Peyer's patch (tissue), 4 donors: ENCODE measurements at regions not wholly inside any gene's neighbourhood (a gene's known extent, or its start where the extent isn't known, plus 50 kb on each side); places are given as distances from the start of the nearest gene placed in this dataset.

ENCODE experiments used
- DNase-seq, 3 donors: peaks; one replicate each; pipeline ENCODE4 v3.0.0-alpha.2; 2017 to 2019
- H3K27ac ChIP-seq, 4 donors: fragments of 200-600 bp; sonication (generic); one replicate each; pipeline ENCODE4 v1.5.1; 2016 to 2019
- H3K27me3 ChIP-seq, 2 donors: fragments of 200-600 bp; sonication (generic); one replicate each; pipeline ENCODE4 v1.5.1; 2019
- H3K36me3 ChIP-seq, 3 donors: fragments of 200-600 bp; sonication (generic); one replicate each; pipeline ENCODE4 v1.5.1; 2016 to 2019
- H3K4me1 ChIP-seq, 4 donors: fragments of 200-600 bp; sonication (generic); one replicate each; pipeline ENCODE4 v1.5.1; 2016 to 2019
- H3K4me3 ChIP-seq, 4 donors: fragments of 200-600 bp; sonication (generic); 1 replicate in 3 of 4; 2 replicates in 1 of 4; pipeline ENCODE4 v1.5.1; 2016 to 2019; ENCODE audit warnings: mild to moderate bottlenecking in 1 of 4
- H3K9me3 ChIP-seq, 4 donors: fragments of 200-600 bp; sonication (generic); one replicate each; pipeline ENCODE4 v1.5.1; 2016 to 2019; ENCODE audit warnings: mild to moderate bottlenecking in 1 of 4
- POLR2A ChIP-seq, 2 donors: fragments of 450-650 bp; IDR thresholded peaks; one replicate each; pipeline ENCODE4 v1.5.1; 2017; ENCODE audit warnings: antibody characterized with exemption in 2 of 2, mild to moderate bottlenecking in 2 of 2, moderate library complexity in 2 of 2
- TF ChIP-seq, protein P1 (sequence below), 6 experiments: fragments of 450-650 bp in 4 of 6; fragments of 200-600 bp in 2 of 6; sonication (generic) in 1 of 6; IDR thresholded peaks; one replicate each; pipeline ENCODE4 v1.5.1; 2017 to 2019; ENCODE audit warnings: antibody characterized with exemption in 6 of 6, mild to moderate bottlenecking in 3 of 6, moderate library complexity in 1 of 6

DNA sequence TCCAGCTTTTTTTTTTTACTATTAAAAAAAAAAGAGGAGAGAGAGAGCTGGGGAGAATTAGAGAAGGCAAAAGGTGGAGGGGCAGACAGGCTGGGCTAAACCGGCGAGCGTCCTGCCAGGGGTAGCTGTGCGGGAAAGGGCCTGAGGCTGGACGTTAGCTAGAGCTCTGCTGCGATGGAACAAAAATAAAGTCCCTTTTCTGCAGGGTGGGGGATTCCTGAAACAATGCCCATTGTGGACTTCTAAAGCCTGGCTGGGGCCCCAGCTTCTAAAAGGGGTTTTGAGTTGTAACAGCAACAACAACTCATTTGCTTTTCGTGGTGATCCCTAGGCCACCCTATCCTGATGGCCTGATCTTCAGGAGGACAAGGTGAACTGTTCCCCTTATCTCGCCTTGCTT lies 311.7 kb downstream of the FBXW7 start:
- H3K27me3 ChIP-seq = no peaks in the 10 kb centered on the region
- no peaks in the 10 kb centered on the region for H3K4me1 ChIP-seq
- H3K36me3 ChIP-seq = no peaks in the 10 kb centered on the region
- no peak for DNase-seq
- no peaks in the 10 kb centered on the region for H3K9me3 ChIP-seq
- H3K27ac ChIP-seq = no peak overlapping the region
- no peak for TF ChIP-seq POLR2A (IDR thresholded peaks at IDR 0.05)
- TF ChIP-seq, protein P1, sequence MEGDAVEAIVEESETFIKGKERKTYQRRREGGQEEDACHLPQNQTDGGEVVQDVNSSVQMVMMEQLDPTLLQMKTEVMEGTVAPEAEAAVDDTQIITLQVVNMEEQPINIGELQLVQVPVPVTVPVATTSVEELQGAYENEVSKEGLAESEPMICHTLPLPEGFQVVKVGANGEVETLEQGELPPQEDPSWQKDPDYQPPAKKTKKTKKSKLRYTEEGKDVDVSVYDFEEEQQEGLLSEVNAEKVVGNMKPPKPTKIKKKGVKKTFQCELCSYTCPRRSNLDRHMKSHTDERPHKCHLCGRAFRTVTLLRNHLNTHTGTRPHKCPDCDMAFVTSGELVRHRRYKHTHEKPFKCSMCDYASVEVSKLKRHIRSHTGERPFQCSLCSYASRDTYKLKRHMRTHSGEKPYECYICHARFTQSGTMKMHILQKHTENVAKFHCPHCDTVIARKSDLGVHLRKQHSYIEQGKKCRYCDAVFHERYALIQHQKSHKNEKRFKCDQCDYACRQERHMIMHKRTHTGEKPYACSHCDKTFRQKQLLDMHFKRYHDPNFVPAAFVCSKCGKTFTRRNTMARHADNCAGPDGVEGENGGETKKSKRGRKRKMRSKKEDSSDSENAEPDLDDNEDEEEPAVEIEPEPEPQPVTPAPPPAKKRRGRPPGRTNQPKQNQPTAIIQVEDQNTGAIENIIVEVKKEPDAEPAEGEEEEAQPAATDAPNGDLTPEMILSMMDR (IDR thresholded peaks at IDR 0.05) = no peak
- H3K4me3 ChIP-seq = no peak overlapping the region

DNA sequence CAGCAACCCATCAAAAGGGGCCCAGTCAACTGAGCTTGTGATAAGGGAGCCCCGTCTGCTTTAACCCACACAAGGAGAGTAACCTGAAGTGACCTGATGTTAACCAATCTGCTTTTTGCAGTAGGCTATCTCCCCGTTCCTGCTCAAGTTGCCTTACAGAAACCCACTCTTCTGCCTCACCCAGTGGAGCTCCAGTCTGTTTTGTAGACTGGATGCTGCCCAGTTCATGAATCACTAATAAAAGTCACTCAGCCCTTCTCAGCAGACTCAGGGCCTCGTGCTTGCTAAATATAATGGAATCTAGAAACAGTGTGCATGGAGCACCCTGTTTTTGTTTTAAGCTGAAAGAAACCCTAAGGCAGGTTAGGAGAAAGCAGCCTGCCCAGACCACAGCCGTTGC lies 312.3 kb downstream of the FBXW7 start:
- Histone ChIP-seq H3K4me1 (no peaks in the 10 kb centered on the region), H3K4me3 (no peak overlapping the region), H3K36me3 (no peaks in the 10 kb centered on the region), H3K27ac (no peak overlapping the region), H3K27me3 (no peaks in the 10 kb centered on the region), H3K9me3 (no peaks in the 10 kb centered on the region)
- TF ChIP-seq, protein P1 (IDR thresholded peaks at IDR 0.05) = no peak
- TF ChIP-seq POLR2A (IDR thresholded peaks at IDR 0.05) = no peak
- no peak for DNase-seq

DNA sequence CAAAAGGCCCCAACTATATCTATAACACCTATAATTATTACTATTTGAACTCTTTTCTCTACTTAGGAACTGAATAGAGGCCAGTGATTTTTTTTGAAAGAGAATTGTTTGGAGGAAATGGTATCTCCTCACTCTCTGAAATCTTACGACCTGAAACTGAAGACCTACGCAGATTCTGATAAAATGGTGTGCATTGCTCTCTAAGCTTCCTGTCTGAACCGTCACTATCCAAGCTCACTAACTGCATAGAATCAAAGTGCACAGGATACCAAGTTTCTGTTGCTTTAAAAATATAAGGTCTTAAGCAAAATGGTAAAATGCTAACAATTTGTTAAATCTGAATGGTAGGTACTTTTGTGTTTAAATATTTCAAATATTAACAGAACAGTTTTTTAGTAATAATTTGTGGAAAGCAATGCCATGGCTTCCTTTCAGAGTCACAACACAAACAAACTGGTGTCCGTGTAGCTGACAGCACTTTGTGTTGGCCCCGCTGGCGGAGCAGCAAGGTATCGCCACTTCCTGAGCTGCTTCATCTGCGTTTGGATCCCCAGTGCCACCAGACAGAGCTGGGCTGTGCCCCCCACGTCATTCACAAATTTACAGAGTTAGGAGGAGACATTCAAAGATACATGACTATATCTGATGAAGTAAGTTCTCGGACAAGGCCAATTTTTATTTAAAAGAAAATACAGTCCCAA lies 313.9 kb downstream of the FBXW7 start:
- Histone ChIP-seq H3K4me1 (no peaks in the 10 kb centered on the region), H3K27me3 (no peaks in the 10 kb centered on the region), H3K4me3 (no peak overlapping the region), H3K9me3 (no peaks in the 10 kb centered on the region), H3K36me3 (no peaks in the 10 kb centered on the region), H3K27ac (no peak overlapping the region)
- no peak for DNase-seq
- TF ChIP-seq POLR2A (IDR thresholded peaks at IDR 0.05) = no peak
- TF ChIP-seq, protein P1 (IDR thresholded peaks at IDR 0.05) = no peak

DNA sequence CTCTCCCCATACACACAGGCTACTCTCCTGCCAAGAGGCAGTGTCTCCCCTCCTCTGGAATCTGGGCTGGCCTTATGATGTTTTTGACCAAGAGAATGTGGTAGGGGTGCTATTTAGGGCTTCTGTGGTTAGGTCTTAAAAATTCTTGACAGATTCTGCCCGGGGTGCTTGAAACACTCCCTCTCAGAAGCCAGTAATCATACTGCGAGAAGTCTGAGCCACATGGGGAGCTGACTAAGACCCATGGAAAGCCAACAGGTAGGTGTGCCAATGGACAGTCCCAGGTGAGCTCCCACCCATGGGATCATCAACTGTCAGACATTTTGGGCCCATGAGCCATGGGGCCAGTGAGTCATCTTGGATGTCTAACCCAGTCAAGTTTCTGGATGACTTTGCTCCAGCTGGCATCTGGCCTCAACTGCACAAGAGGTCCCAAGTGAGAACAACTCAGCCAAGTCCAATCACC lies 315.7 kb downstream of the FBXW7 start:
- H3K4me1 ChIP-seq = no peaks in the 10 kb centered on the region
- H3K9me3 ChIP-seq = no peaks in the 10 kb centered on the region
- DNase-seq = no peak
- no peak overlapping the region for H3K4me3 ChIP-seq
- no peak overlapping the region for H3K27ac ChIP-seq
- H3K27me3 ChIP-seq = no peaks in the 10 kb centered on the region
- TF ChIP-seq, protein P1 (IDR thresholded peaks at IDR 0.05) = no peak
- TF ChIP-seq POLR2A (IDR thresholded peaks at IDR 0.05) = no peak
- no peaks in the 10 kb centered on the region for H3K36me3 ChIP-seq

DNA sequence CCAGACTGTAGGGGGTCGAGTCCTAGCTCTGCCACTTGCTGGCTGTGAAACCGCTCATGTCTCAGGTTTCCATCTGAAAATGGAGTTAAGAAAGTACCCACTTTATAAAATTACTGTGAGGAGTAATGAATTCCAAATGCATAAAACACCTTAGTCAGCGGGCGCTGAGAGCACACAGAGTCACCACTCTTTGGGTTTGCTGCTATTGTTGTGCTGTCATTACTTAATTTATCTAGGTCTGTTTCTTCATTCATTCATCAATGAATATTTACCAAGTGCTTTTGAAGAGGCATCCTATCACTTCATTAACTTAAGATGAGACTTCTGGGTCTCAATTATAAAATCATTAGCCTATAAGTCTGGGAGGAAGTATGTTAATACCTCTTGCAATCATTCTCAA lies 317.3 kb downstream of the FBXW7 start:
- H3K27ac ChIP-seq = no peak overlapping the region
- TF ChIP-seq, protein P1 (IDR thresholded peaks at IDR 0.05) = no peak
- TF ChIP-seq POLR2A (IDR thresholded peaks at IDR 0.05) = no peak

More for the DNA sequence above, 317.3 kb downstream of the FBXW7 start:
- Histone ChIP-seq H3K4me1 (no peaks in the 10 kb centered on the region), H3K4me3 (no peak overlapping the region), H3K27me3 (no peaks in the 10 kb centered on the region), H3K36me3 (no peaks in the 10 kb centered on the region), H3K9me3 (no peaks in the 10 kb centered on the region)
- DNase-seq = no peak
